GM23248 (cell line): ENCODE measurements at regions not wholly inside any gene's neighbourhood (a gene's known extent, or its start where the extent isn't known, plus 50 kb on each side); places are given as distances from the start of the nearest gene placed in this dataset.
"Not testable (repeated sequence)": the region's sequence is repeated elsewhere in the genome, so short reads cannot be mapped to it uniquely, and the experiment has no call there.

Experiments
- DNase-seq: peaks from one replicate; pipeline ENCODE4 v3.0.0-alpha.2; 2015
- H2AFZ ChIP-seq: fragments of 200-600 bp; sonication (generic); 2 replicates; pipeline ENCODE4 v1.6.1; 2016; ENCODE audit warnings: antibody characterized with exemption
- H3F3A ChIP-seq: fragments of 200-600 bp; sonication (generic); 2 replicates; pipeline ENCODE4 v1.6.1; 2016; ENCODE audit warnings: mild to moderate bottlenecking, antibody characterized with exemption, mixed run types; ENCODE audit not compliant: insufficient read depth
- H3K27ac ChIP-seq: fragments of 200-600 bp; sonication (generic); 2 replicates; pipeline ENCODE4 v1.5.1; 2016; ENCODE audit warnings: mild to moderate bottlenecking
- H3K27me3 ChIP-seq: fragments of 200-600 bp; sonication (generic); replicated peaks from 2 replicates; pipeline ENCODE4 v1.6.1; 2016; ENCODE audit warnings: mild to moderate bottlenecking; ENCODE audit not compliant: insufficient read depth
- H3K36me3 ChIP-seq: fragments of 200-600 bp; sonication (generic); 2 replicates; pipeline ENCODE4 v1.6.1; 2016; ENCODE audit warnings: low read depth, mild to moderate bottlenecking
- H3K4me1 ChIP-seq: fragments of 200-600 bp; sonication (generic); 2 replicates; pipeline ENCODE4 v1.6.1; 2016; ENCODE audit warnings: mild to moderate bottlenecking; ENCODE audit not compliant: insufficient read depth
- H3K4me2 ChIP-seq: fragments of 200-600 bp; sonication (generic); one replicate; pipeline ENCODE4 v1.6.1; 2016; ENCODE audit warnings: mild to moderate bottlenecking; ENCODE audit not compliant: unreplicated experiment
- H3K4me3 ChIP-seq: fragments of 200-600 bp; sonication (generic); 2 replicates; pipeline ENCODE4 v1.5.1; 2016; ENCODE audit warnings: mild to moderate bottlenecking
- H3K79me2 ChIP-seq: fragments of 200-600 bp; sonication (generic); 2 replicates; pipeline ENCODE4 v1.6.1; 2016; ENCODE audit warnings: mild to moderate bottlenecking; ENCODE audit not compliant: insufficient read depth
- H3K9ac ChIP-seq: fragments of 200-600 bp; sonication (generic); 2 replicates; pipeline ENCODE4 v1.6.1; 2016; ENCODE audit warnings: mild to moderate bottlenecking
- H3K9me2 ChIP-seq: fragments of 200-600 bp; sonication (generic); 2 replicates; pipeline ENCODE4 v1.6.1; 2016; ENCODE audit warnings: mixed run types, mild to moderate bottlenecking, moderate library complexity; ENCODE audit not compliant: insufficient read depth
- H3K9me3 ChIP-seq: fragments of 200-600 bp; sonication (generic); one replicate; pipeline ENCODE4 v1.6.1; 2017; ENCODE audit warnings: low read depth
- H4K20me1 ChIP-seq: fragments of 200-600 bp; sonication (generic); 2 replicates; pipeline ENCODE4 v1.6.0; 2016; ENCODE audit not compliant: insufficient read depth
- EZH2 ChIP-seq: fragments of 200-600 bp; sonication (generic); IDR thresholded peaks from 2 replicates; pipeline ENCODE4 v1.6.1; 2018; ENCODE audit warnings: antibody characterized with exemption, mild to moderate bottlenecking; ENCODE audit not compliant: insufficient read depth, poor library complexity, severe bottlenecking
- EZH2phosphoT487 ChIP-seq: fragments of 200-600 bp; sonication (generic); IDR thresholded peaks from 2 replicates; pipeline ENCODE4 v1.6.1; 2018; ENCODE audit warnings: antibody characterized with exemption, moderate library complexity, mild to moderate bottlenecking, low read depth; ENCODE audit not compliant: insufficient read depth
- WGBS, 2 experiments: methylation state at CpG; one replicate each; pipeline ENCODE4 v1.1.6; 2015 to 2017; ENCODE audit warnings: low lambda C conversion rate in 2 of 2, low coverage in 1 of 2; ENCODE audit errors: missing lambda C conversion rate in 2 of 2; 5-methylcytosine and 5-hydroxymethylcytosine counted together
- in situ Hi-C: fragments of 300-500 bp; cut with MboI; formaldehyde crosslinking; loops from 2 replicates; pipeline ENCODE4 v1.15.0; 2020

- H3K9me3 ChIP-seq = no peaks in the 10 kb centered on the region
- H3K27me3 ChIP-seq = no peaks in the 10 kb centered on the region
- peaks cover 79% of the 10 kb centered on the region for H3K4me1 ChIP-seq
- DNase-seq = peak; percentile 47
- peak overlapping the region; percentile 58 for H3K27ac ChIP-seq
- in situ Hi-C loops = no loop called here
- H3K36me3 ChIP-seq = no peaks in the 10 kb centered on the region
- no peak overlapping the region for H2AFZ ChIP-seq
- no peaks in the 10 kb centered on the region for H4K20me1 ChIP-seq
- no peak overlapping the region for H3K9ac ChIP-seq
- no peaks in the 10 kb centered on the region for H3K9me2 ChIP-seq
- no peak overlapping the region for H3K4me3 ChIP-seq
- 96 to 98% methylated on average over 3 of the region's 3 CpGs for WGBS, 2 experiments
- H3F3A ChIP-seq = peaks cover 58% of the 10 kb centered on the region
- TF ChIP-seq EZH2phosphoT487 (no peak), EZH2 (no peak)
- no peaks in the 10 kb centered on the region for H3K79me2 ChIP-seq
- no peak overlapping the region for H3K4me2 ChIP-seq
These were observed 204.9 kb upstream of the CDKN2B start for GRCh38 chr9:22214021-22214420.

GRCh38 chr9:22214497-22215031 is 205.5 kb upstream of the CDKN2B start:
- Histone ChIP-seq H3K27ac (peak overlapping the region; percentile 58), H3K4me1 (peaks cover 74% of the 10 kb centered on the region), H3K9me2 (no peaks in the 10 kb centered on the region), H2AFZ (peak overlapping the region; percentile 36), H3K27me3 (no peaks in the 10 kb centered on the region), H3K9ac (peak overlapping the region; percentile 13; the same call in 1 of the 2 replicates), H3F3A (peaks cover 52% of the 10 kb centered on the region), H3K36me3 (no peaks in the 10 kb centered on the region), H3K79me2 (no peaks in the 10 kb centered on the region), H3K4me2 (peak overlapping the region; percentile 36), H3K9me3 (no peaks in the 10 kb centered on the region), H4K20me1 (no peaks in the 10 kb centered on the region), H3K4me3 (no peak overlapping the region)
- peak; percentile 53 for DNase-seq
- WGBS, 2 experiments = 59 to 62% methylated on average over 2 of the region's 2 CpGs
- no peak for TF ChIP-seq EZH2
- in situ Hi-C loops = no loop called here

GRCh38 chr9:22215521-22215920 is 206.4 kb upstream of the CDKN2B start:
- no peak for DNase-seq
- H4K20me1 ChIP-seq = no peaks in the 10 kb centered on the region

GRCh38 chr9:22216730-22217172 is 207.6 kb upstream of the CDKN2B start:
- H3K9me3 ChIP-seq = no peaks in the 10 kb centered on the region
- no peaks in the 10 kb centered on the region for H3K27me3 ChIP-seq
- H4K20me1 ChIP-seq = no peaks in the 10 kb centered on the region
- peak overlapping the region; percentile 33 for H3K27ac ChIP-seq
- DNase-seq = peak; percentile 84
- no peak overlapping the region for H3K9ac ChIP-seq
- WGBS, 2 experiments = 58 to 66% methylated on average over 8 of the region's 8 CpGs
- H3K4me2 ChIP-seq = no peak overlapping the region
- peak overlapping the region; percentile 34; the same call in 1 of the 2 replicates for H2AFZ ChIP-seq
- peaks cover 31% of the 10 kb centered on the region for H3F3A ChIP-seq
- H3K9me2 ChIP-seq = no peaks in the 10 kb centered on the region
- peaks cover 53% of the 10 kb centered on the region for H3K4me1 ChIP-seq
- H3K79me2 ChIP-seq = no peaks in the 10 kb centered on the region
- in situ Hi-C loops = no loop called here
- H3K4me3 ChIP-seq = no peak overlapping the region
- TF ChIP-seq EZH2phosphoT487 (no peak), EZH2 (no peak)
- no peaks in the 10 kb centered on the region for H3K36me3 ChIP-seq

More at GRCh38 chr9:22215521-22215920, 206.4 kb upstream of the CDKN2B start:
- 38 to 45% methylated on average over 3 of the region's 3 CpGs for WGBS, 2 experiments
- Histone ChIP-seq H3F3A (peaks cover 43% of the 10 kb centered on the region), H3K36me3 (no peaks in the 10 kb centered on the region), H3K9me2 (no peaks in the 10 kb centered on the region), H3K4me1 (peaks cover 65% of the 10 kb centered on the region), H3K27ac (no peak overlapping the region), H3K79me2 (no peaks in the 10 kb centered on the region), H3K9ac (no peak overlapping the region), H3K4me2 (no peak overlapping the region), H3K4me3 (no peak overlapping the region), H3K9me3 (no peaks in the 10 kb centered on the region), H3K27me3 (no peaks in the 10 kb centered on the region), H2AFZ (peak overlapping the region; percentile 36)
- in situ Hi-C loops = no loop called here
- TF ChIP-seq EZH2 (no peak), EZH2phosphoT487 (no peak)

GRCh38 chr9:22217254-22217653 is 208.1 kb upstream of the CDKN2B start:
- H3K4me1 ChIP-seq = peaks cover 48% of the 10 kb centered on the region
- no peak overlapping the region for H2AFZ ChIP-seq
- TF ChIP-seq EZH2 = no peak
- TF ChIP-seq EZH2phosphoT487 = no peak
- no peak overlapping the region for H3K4me3 ChIP-seq
- peaks cover 26% of the 10 kb centered on the region for H3F3A ChIP-seq
- no peaks in the 10 kb centered on the region for H3K9me2 ChIP-seq
- no peak for DNase-seq
- WGBS, 2 experiments = 96 to 100% methylated on average over 2 of the region's 2 CpGs
- no peak overlapping the region for H3K9ac ChIP-seq
- in situ Hi-C loops = no loop called here
- H3K79me2 ChIP-seq = no peaks in the 10 kb centered on the region
- H3K36me3 ChIP-seq = no peaks in the 10 kb centered on the region
- H4K20me1 ChIP-seq = no peaks in the 10 kb centered on the region
- H3K27ac ChIP-seq = no peak overlapping the region
- H3K4me2 ChIP-seq = no peak overlapping the region
- H3K9me3 ChIP-seq = no peaks in the 10 kb centered on the region
- H3K27me3 ChIP-seq = no peaks in the 10 kb centered on the region

- H3K79me2 ChIP-seq, H3K4me1 ChIP-seq, H3K27me3 ChIP-seq, H3K9me3 ChIP-seq, H3K27ac ChIP-seq, H4K20me1 ChIP-seq, in situ Hi-C loops, H3F3A ChIP-seq, H3K9me2 ChIP-seq, H3K4me2 ChIP-seq, H3K4me3 ChIP-seq, H3K9ac ChIP-seq, H2AFZ ChIP-seq, DNase-seq, H3K36me3 ChIP-seq: not testable (repeated sequence)
- 87 to 89% methylated on average over 9 of the region's 9 CpGs for WGBS, 2 experiments
These were observed 216.8 kb upstream of the CDKN2B start for GRCh38 chr9:22225856-22226255.
